LNCAP (cell line): ENCODE measurements at regions not wholly inside any gene's neighbourhood (a gene's known extent, or its start where the extent isn't known, plus 50 kb on each side); places are given as distances from the start of the nearest gene placed in this dataset.
A peak's percentile ranks its signal among the peaks of the same experiment; 100 is the strongest.

Experiments used
- CTCF ChIP-seq: fragments of 450-650 bp; IDR thresholded peaks from 2 replicates; pipeline ENCODE4 v1.5.1; 2017; ENCODE audit warnings: mild to moderate bottlenecking

GRCh38 chr2:35081001-35081621 is 1274.5 kb upstream of the CRIM1 start:
- TF ChIP-seq CTCF = no peak

DNA sequence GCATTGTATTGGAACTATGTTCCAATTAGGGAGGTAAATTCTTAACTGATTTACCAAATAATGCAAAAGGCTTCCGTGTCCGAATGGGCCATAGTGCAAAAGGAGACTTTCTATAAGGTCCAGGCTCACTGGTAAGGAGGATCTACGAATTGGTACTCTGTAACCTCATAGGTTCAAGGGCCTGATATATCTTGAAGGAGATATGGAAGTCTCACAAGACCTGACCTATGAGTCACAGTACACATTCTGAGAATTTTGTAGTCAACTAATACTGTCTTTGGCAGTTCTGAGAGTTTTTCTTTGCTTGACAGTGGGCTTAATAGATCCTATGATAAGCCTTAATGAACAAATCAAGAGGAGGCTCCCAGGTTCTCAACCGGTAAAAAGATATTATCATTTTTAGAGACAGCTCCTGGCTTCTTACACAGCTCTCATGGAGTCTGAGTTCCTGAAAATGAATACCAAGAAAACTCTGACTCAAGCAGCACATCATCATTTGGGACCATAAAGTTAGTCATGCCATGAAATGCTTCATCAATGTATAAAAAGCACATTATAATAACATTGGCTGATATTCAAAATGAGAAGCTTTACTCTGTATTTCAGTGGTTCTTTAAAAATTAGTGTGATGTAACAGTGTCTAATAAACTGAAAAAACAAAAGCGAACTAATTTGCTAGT is 1275.2 kb upstream of the CRIM1 start:
- TF ChIP-seq CTCF = no peak

GRCh38 chr2:35067420-35067819 is 1288.2 kb upstream of the CRIM1 start:
- TF ChIP-seq CTCF = no peak

- no peak for TF ChIP-seq CTCF
Observed at GRCh38 chr2:35063836-35064235, 1291.7 kb upstream of the CRIM1 start.

DNA sequence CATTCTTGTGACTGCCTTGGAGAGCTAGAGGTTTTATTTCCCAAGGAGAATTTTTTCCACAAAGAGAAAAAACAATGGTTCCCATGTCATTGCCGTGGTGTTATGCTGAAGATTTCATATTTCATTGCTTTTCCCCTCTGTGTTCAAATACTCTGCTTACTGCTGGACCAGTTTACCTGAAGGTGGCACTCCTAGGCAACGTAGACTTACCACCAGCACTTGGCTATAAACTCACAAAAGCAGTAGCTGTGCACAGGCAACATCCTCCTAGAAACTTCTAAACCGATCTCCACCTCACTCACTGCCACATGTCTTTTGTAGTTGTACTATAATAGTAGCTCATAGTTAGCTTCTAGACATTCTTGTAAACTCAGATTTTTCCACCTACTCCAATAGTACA is 1319.7 kb upstream of the CRIM1 start:
- TF ChIP-seq CTCF = peak; percentile 67

DNA sequence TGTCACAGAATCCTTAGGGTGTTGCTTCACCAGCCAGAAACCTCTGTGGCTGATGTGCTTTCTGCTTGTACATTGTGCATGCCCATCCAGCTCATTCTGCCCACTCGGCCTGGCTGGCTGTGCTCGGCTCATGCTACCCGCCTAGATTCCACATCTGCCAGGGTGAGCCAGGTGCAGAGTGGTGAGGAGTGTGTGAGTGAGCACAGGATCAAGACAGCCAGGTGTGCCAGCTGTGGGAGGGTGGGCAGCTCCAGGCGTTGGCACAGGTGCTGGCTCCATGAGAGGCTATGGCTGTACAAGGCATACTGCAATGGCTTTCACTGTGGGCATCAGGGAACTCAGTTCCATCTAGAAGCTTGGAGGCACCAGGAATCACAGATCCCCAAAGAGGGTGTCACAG is 1321.8 kb upstream of the CRIM1 start:
- TF ChIP-seq CTCF = no peak

DNA sequence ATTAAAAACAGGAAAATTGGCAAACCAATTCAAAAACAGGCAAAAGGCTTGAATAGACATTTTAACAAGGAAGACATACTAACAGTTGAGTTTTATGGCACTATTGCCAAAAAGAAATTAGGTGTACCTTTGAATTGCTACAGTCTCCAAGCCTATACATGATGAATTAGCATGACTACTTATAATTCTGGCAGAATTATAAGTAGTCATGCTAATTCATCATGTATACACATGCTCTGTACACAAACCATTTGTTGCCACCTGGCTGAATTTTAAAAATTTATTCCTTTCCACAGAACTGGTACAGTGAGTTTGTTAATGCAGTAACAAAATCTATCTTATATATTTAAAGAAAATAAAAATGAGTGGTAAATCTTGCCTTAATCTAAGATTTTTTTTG is 1332.0 kb upstream of the CRIM1 start:
- no peak for TF ChIP-seq CTCF
